CD4-positive, CD25-positive, alpha-beta regulatory T cell (primary cell): ENCODE measurements at regions not wholly inside any gene's neighbourhood (a gene's known extent, or its start where the extent isn't known, plus 50 kb on each side); places are given as distances from the start of the nearest gene placed in this dataset.

Experiments used
- ATAC-seq, 2 donors: fragments of 150-1000 bp; cut with Tn5 transposase; one replicate each; pipeline ENCODE4 v1.10.0; 2021; ENCODE audit warnings: low read depth in 2 of 2, moderate number of reproducible peaks in 2 of 2, moderate library complexity in 1 of 2
- DNase-seq, 3 donors: peaks; one replicate each; pipeline versions ENCODE4 v3.0.0 to v3.0.0-alpha.2; 2012 to 2022; ENCODE audit warnings: mixed read lengths in 1 of 3
- H3K27ac ChIP-seq: one replicate; pipeline ENCODE4 v1.7.0; 2013; ENCODE audit warnings: mild to moderate bottlenecking, low read length; ENCODE audit not compliant: insufficient read depth, poor library complexity, severe bottlenecking
- H3K27me3 ChIP-seq: one replicate; pipeline ENCODE4 v1.7.0; 2013; ENCODE audit warnings: low read length; ENCODE audit not compliant: control insufficient read depth, insufficient read depth
- H3K36me3 ChIP-seq: one replicate; pipeline ENCODE4 v1.7.0; 2013; ENCODE audit warnings: mild to moderate bottlenecking, low read length, moderate library complexity; ENCODE audit not compliant: control insufficient read depth, insufficient read depth
- H3K4me1 ChIP-seq: 2 replicates; pipeline ENCODE4 v1.7.0; 2013; ENCODE audit warnings: mild to moderate bottlenecking, low read length; ENCODE audit not compliant: insufficient read depth, control insufficient read depth, poor library complexity, severe bottlenecking
- H3K4me3 ChIP-seq: one replicate; pipeline ENCODE4 v1.7.0; 2013; ENCODE audit warnings: low read depth, mild to moderate bottlenecking, low read length, moderate library complexity
- H3K9me3 ChIP-seq, 2 experiments: 1 replicate in 1 of 2; 2 replicates in 1 of 2; pipeline ENCODE4 v1.7.0; 2013; ENCODE audit warnings: low read length in 2 of 2, mild to moderate bottlenecking in 1 of 2, moderate library complexity in 1 of 2; ENCODE audit not compliant: control insufficient read depth in 2 of 2
- H3K27ac Mint-ChIP-seq, 3 donors: one replicate each; pipeline ENCODE4 v1.8.0; 2020 to 2022; ENCODE audit warnings: mild to moderate bottlenecking in 3 of 3, mixed read lengths in 3 of 3, moderate library complexity in 2 of 3
- H3K27me3 Mint-ChIP-seq: one replicate; pipeline ENCODE4 v1.8.0; 2022; ENCODE audit warnings: mild to moderate bottlenecking, mixed read lengths
- H3K36me3 Mint-ChIP-seq: one replicate; pipeline ENCODE4 v1.8.0; 2020; ENCODE audit warnings: mixed read lengths
- H3K4me1 Mint-ChIP-seq, 4 donors: one replicate each; pipeline ENCODE4 v1.8.0; 2020 to 2022; ENCODE audit warnings: mixed read lengths in 4 of 4, mild to moderate bottlenecking in 1 of 4
- H3K4me3 Mint-ChIP-seq, 4 donors: one replicate each; pipeline ENCODE4 v1.8.0; 2020 to 2022; ENCODE audit warnings: mild to moderate bottlenecking in 4 of 4, mixed read lengths in 4 of 4, moderate library complexity in 3 of 4
- H3K9me3 Mint-ChIP-seq, 7 donors: one replicate each; pipeline ENCODE4 v1.8.0; 2020 to 2022; ENCODE audit warnings: mixed read lengths in 7 of 7, mild to moderate bottlenecking in 3 of 7, moderate library complexity in 2 of 7

DNA sequence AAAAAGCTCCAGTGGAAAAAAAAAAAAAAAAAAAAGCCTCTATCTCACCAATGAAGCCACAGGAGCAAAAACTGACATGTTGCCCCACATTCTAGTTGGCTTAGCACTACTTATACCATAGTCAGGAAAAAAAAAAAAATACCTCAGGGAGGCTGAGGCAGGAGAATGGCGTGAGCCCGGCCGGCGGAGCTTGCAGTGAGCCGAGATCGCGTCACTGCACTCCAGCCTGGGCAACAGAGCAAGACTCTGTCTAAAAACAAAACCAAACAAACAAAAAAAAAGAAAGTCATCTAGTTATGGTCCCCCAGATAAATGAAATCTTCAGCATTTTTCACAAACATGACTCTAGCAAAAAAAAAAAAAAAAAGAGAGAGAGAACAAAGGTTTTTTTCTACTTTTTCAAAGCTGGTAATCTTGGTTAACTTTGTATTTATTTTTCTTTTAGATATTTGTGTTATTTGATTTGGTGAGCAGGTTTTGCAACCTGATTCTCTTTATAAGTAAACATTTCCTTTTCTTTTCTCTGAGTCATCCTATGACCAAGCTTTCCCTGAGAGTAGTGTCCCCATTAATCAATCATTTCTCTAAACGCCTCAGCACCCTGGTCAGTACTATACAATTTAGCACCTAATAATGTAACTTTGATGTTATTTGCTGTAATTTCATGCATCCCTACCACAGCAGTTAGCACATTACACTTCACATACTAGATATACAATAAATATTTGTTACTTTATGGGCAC lies 273.7 kb upstream of the PIK3C3 start:
- Histone ChIP-seq H3K27me3 (no peaks in the 10 kb centered on the region), H3K27ac (no peak overlapping the region), H3K9me3 (no peaks in the 10 kb centered on the region), H3K4me3 (no peak overlapping the region), H3K36me3 (no peaks in the 10 kb centered on the region), H3K4me1 (no peaks in the 10 kb centered on the region)
- Mint-ChIP-seq H3K36me3 (no peaks in the 10 kb centered on the region), H3K27me3 (no peaks in the 10 kb centered on the region), H3K4me3 (no peak overlapping the region), H3K9me3 (peaks cover 0 to 24% (median 7%) of the 10 kb centered on the region in 7 donors), H3K4me1 (no peaks in the 10 kb centered on the region), H3K27ac (no peak overlapping the region)
- ATAC-seq (no peak), DNase-seq (no peak)

DNA sequence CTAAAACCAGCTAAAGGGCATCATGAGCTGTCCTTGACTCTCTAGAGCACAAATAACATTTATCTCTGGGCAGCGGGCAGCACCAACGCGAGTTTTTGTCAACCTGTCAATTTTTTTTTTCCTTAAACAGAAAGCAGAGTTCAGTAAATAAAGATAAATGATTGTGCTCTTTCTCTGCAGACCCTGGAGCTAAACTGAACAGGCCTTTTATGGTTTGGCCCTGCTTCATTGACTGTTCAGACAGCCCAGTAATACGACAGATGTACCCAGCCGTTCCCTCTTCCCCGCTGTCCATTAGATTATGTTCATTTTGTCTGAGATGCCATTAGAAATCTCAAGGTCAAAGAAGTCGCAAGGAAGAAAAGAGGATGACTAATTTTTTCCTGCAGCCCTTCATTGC lies 280.5 kb upstream of the PIK3C3 start:
- DNase-seq (no peak), ATAC-seq (no peak)
- Histone ChIP-seq H3K4me3 (no peak overlapping the region), H3K36me3 (no peaks in the 10 kb centered on the region), H3K27ac (no peak overlapping the region), H3K9me3 (no peaks in the 10 kb centered on the region), H3K4me1 (no peaks in the 10 kb centered on the region), H3K27me3 (no peaks in the 10 kb centered on the region)
- H3K36me3 Mint-ChIP-seq, result no peaks in the 10 kb centered on the region
- H3K27me3 Mint-ChIP-seq, result no peaks in the 10 kb centered on the region
- no peak overlapping the region for H3K4me3 Mint-ChIP-seq
- H3K4me1 Mint-ChIP-seq, result no peaks in the 10 kb centered on the region
- H3K27ac Mint-ChIP-seq, result no peak overlapping the region
- H3K9me3 Mint-ChIP-seq, result peaks cover 2 to 25% (median 8%) of the 10 kb centered on the region in 7 donors

DNA sequence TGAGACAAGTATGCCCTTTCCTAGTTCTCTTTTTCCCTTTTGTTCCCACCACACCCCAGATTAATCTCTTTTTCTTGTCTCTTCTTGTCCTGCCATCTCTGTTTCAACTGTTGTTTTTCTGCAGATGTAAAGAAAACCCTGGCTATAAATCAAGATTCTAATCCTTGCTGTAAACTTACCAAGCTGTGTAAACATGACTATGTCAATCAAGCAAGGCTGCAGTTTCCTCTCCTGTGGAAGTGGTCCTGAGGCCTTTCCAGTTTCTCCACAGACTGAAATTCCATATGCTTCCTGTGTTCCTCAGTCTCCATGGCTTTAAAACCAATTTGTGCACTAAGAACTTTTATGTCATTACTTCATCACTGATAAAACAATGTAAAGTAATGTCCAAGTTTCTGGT lies 288.8 kb upstream of the PIK3C3 start:
- Mint-ChIP-seq H3K4me3 (no peak overlapping the region), H3K4me1 (no peaks in the 10 kb centered on the region), H3K9me3 (peaks cover 3 to 11% (median 7%) of the 10 kb centered on the region in 7 donors), H3K27ac (no peak overlapping the region), H3K36me3 (no peaks in the 10 kb centered on the region), H3K27me3 (no peaks in the 10 kb centered on the region)
- H3K4me1 ChIP-seq, result no peaks in the 10 kb centered on the region
- H3K27ac ChIP-seq, result no peak overlapping the region
- ATAC-seq (no peak), DNase-seq (no peak)
- H3K36me3 ChIP-seq, result no peaks in the 10 kb centered on the region
- no peak overlapping the region for H3K4me3 ChIP-seq
- no peaks in the 10 kb centered on the region for H3K27me3 ChIP-seq
- H3K9me3 ChIP-seq, result no peaks in the 10 kb centered on the region

DNA sequence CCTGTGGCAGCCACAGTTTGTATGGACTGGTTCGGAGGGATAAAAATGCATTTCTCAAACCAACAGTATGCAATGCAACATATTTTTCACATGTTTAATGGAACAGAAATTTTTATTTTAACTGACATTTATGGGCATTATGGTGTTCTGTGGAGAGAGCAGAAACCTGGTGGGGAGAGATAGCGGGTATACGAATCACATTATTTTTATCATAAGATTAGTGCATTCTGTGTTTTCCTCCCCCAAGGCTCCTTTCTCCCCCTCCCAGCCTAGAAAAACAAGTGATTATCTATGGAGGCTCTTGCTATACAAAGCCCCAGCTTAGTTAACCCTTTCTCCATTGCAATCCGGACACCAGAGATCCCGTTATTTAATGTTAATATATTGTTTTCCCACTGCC lies 289.8 kb upstream of the PIK3C3 start:
- Histone ChIP-seq H3K27me3 (no peaks in the 10 kb centered on the region), H3K9me3 (no peaks in the 10 kb centered on the region), H3K27ac (no peak overlapping the region), H3K4me1 (no peaks in the 10 kb centered on the region), H3K36me3 (no peaks in the 10 kb centered on the region), H3K4me3 (no peak overlapping the region)
- no peak overlapping the region for H3K27ac Mint-ChIP-seq
- peaks cover 3 to 14% (median 5%) of the 10 kb centered on the region in 7 donors for H3K9me3 Mint-ChIP-seq
- H3K27me3 Mint-ChIP-seq, result no peaks in the 10 kb centered on the region
- DNase-seq (no peak), ATAC-seq (no peak)
- no peaks in the 10 kb centered on the region for H3K36me3 Mint-ChIP-seq
- no peaks in the 10 kb centered on the region for H3K4me1 Mint-ChIP-seq
- H3K4me3 Mint-ChIP-seq, result no peak overlapping the region

DNA sequence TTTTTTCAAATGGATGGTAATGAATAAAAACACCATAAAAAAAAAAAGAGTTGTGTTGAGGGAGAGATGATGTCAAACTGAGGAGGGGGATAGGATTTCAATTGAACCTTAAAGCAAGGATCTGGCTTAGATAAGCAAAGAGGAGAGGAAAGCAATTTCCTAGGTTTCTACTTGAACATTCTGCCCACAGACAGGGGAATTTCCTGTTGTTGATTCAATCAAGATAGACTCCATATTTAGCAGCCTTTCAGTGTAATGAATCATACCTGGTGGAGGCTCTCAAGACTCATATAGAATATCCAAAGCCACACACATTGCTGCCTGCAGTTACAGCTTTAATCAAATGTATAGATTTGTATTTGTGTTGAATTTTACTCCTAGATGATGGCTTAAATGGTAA lies 294.4 kb upstream of the PIK3C3 start:
- Mint-ChIP-seq H3K36me3 (no peaks in the 10 kb centered on the region), H3K4me3 (no peak overlapping the region), H3K4me1 (no peaks in the 10 kb centered on the region), H3K9me3 (peaks cover 2 to 20% (median 7%) of the 10 kb centered on the region in 7 donors), H3K27ac (no peak overlapping the region), H3K27me3 (no peaks in the 10 kb centered on the region)
- H3K4me3 ChIP-seq, result no peak overlapping the region
- H3K27me3 ChIP-seq, result no peaks in the 10 kb centered on the region
- no peaks in the 10 kb centered on the region for H3K9me3 ChIP-seq
- DNase-seq, result no peak
- no peaks in the 10 kb centered on the region for H3K36me3 ChIP-seq
- no peak overlapping the region for H3K27ac ChIP-seq
- no peaks in the 10 kb centered on the region for H3K4me1 ChIP-seq
- no peak for ATAC-seq

DNA sequence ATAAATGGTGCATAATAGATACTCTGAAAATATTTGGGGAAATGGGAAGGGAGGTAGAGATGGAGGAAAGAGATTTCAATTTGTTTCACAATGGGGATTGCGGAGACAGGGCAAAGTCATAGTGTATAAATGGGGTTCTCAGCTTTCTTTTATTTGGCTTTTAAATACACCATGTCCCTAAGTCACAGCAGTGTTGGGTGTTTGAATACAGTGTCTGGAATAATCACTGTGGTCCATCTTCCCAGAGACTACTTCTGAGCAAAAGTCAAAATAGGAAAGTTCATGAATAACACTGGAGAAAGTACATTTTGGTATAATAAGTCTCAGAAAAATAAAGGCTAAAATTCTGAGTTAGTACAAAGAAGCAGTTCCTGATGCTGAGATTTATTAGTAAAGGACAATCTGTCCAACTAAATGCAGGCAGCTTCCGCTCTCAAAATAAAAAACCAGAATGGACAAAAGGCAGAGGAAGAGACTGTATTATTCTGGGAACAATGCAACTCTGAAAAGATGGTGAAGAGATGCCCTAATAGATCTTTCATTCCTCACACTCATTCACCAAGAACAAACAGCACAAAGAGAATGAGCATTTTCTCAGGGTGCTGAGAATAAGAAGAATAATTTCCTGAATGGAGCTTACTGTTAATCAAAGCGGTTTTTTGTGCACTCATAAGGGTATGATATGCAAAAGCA lies 295.4 kb upstream of the PIK3C3 start:
- no peaks in the 10 kb centered on the region for H3K4me1 ChIP-seq
- no peaks in the 10 kb centered on the region for H3K36me3 Mint-ChIP-seq
- H3K36me3 ChIP-seq, result no peaks in the 10 kb centered on the region
- H3K9me3 Mint-ChIP-seq, result peaks cover 2 to 31% (median 7%) of the 10 kb centered on the region in 7 donors
- no peaks in the 10 kb centered on the region for H3K9me3 ChIP-seq
- H3K4me3 Mint-ChIP-seq, result no peak overlapping the region
- no peaks in the 10 kb centered on the region for H3K27me3 ChIP-seq
- H3K4me3 ChIP-seq, result no peak overlapping the region
- ATAC-seq, result no peak
- no peak for DNase-seq
- no peaks in the 10 kb centered on the region for H3K27me3 Mint-ChIP-seq
- H3K27ac ChIP-seq, result no peak overlapping the region
- H3K4me1 Mint-ChIP-seq, result no peaks in the 10 kb centered on the region
- no peak overlapping the region for H3K27ac Mint-ChIP-seq

DNA sequence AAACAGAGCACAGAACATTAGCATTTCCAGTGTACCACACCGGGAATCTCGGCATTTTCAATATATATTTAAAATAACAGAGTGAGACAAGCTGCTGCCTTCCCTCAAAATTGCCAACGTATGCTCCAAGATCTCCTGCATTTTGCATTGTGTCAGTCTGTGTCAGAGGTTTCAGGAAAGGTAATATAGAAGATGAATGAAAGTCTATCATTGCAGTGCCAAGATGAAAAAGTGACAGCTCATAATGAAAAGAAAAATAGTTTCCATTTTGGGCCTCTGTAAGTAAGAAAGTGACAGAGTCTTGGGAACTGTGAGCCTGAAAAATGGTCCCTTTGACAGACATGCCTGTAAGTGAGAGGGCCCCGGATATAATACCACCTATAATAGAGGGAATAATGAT lies 297.8 kb upstream of the PIK3C3 start:
- ATAC-seq, result no peak
- Histone ChIP-seq H3K4me3 (no peak overlapping the region), H3K9me3 (no peaks in the 10 kb centered on the region), H3K27ac (no peak overlapping the region), H3K4me1 (no peaks in the 10 kb centered on the region), H3K27me3 (no peaks in the 10 kb centered on the region), H3K36me3 (no peaks in the 10 kb centered on the region)
- no peaks in the 10 kb centered on the region for H3K4me1 Mint-ChIP-seq
- no peak overlapping the region for H3K27ac Mint-ChIP-seq
- peaks cover 2 to 32% (median 4%) of the 10 kb centered on the region in 7 donors for H3K9me3 Mint-ChIP-seq
- H3K4me3 Mint-ChIP-seq, result no peak overlapping the region
- H3K36me3 Mint-ChIP-seq, result no peaks in the 10 kb centered on the region
- DNase-seq, result no peak
- H3K27me3 Mint-ChIP-seq, result no peaks in the 10 kb centered on the region

DNA sequence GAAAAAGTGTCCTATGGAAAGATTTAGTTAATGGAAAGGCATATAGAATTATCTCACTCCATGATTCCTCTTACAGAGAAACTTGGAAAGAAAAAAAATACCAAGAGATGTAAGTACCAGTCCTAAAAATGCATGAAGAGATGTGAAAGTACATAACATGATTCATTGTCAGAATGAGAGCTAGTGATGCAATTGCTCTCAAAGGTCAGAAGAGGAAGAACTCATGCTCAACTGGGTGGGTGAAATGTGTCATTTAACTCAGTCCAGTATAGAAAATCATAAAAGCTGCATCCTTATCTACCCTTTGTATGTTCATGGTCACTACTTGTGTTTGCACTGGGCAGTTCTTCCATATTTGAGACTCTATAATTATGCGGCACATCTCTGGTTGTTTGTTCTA lies 300.0 kb upstream of the PIK3C3 start:
- Mint-ChIP-seq H3K27me3 (no peaks in the 10 kb centered on the region), H3K36me3 (no peaks in the 10 kb centered on the region), H3K27ac (no peak overlapping the region), H3K9me3 (peaks cover 0 to 22% (median 2%) of the 10 kb centered on the region in 7 donors), H3K4me1 (no peaks in the 10 kb centered on the region), H3K4me3 (no peak overlapping the region)
- Histone ChIP-seq H3K27me3 (no peaks in the 10 kb centered on the region), H3K4me3 (no peak overlapping the region), H3K27ac (no peak overlapping the region), H3K36me3 (no peaks in the 10 kb centered on the region), H3K4me1 (no peaks in the 10 kb centered on the region), H3K9me3 (no peaks in the 10 kb centered on the region)
- no peak for ATAC-seq
- no peak for DNase-seq
